ENCODE measurements at regions not wholly inside any gene's neighbourhood (a gene's known extent, or its start where the extent isn't known, plus 50 kb on each side); places are given as distances from the start of the nearest gene placed in this dataset.

GRCh38 chr20:58000861-58001260 is 227.6 kb downstream of the ANKRD60 start:
- TF ChIP-seq, protein P1, sequence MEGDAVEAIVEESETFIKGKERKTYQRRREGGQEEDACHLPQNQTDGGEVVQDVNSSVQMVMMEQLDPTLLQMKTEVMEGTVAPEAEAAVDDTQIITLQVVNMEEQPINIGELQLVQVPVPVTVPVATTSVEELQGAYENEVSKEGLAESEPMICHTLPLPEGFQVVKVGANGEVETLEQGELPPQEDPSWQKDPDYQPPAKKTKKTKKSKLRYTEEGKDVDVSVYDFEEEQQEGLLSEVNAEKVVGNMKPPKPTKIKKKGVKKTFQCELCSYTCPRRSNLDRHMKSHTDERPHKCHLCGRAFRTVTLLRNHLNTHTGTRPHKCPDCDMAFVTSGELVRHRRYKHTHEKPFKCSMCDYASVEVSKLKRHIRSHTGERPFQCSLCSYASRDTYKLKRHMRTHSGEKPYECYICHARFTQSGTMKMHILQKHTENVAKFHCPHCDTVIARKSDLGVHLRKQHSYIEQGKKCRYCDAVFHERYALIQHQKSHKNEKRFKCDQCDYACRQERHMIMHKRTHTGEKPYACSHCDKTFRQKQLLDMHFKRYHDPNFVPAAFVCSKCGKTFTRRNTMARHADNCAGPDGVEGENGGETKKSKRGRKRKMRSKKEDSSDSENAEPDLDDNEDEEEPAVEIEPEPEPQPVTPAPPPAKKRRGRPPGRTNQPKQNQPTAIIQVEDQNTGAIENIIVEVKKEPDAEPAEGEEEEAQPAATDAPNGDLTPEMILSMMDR (IDR thresholded peaks at IDR 0.05; ENCODE audit: insufficient read depth, low read length): no peak
- TF ChIP-seq POLR2AphosphoS5 (IDR thresholded peaks at IDR 0.05; ENCODE audit: low read depth): no peak
- TF ChIP-seq GABPA (IDR thresholded peaks at IDR 0.05; ENCODE audit: low read depth): no peak
- TF ChIP-seq, protein P2, sequence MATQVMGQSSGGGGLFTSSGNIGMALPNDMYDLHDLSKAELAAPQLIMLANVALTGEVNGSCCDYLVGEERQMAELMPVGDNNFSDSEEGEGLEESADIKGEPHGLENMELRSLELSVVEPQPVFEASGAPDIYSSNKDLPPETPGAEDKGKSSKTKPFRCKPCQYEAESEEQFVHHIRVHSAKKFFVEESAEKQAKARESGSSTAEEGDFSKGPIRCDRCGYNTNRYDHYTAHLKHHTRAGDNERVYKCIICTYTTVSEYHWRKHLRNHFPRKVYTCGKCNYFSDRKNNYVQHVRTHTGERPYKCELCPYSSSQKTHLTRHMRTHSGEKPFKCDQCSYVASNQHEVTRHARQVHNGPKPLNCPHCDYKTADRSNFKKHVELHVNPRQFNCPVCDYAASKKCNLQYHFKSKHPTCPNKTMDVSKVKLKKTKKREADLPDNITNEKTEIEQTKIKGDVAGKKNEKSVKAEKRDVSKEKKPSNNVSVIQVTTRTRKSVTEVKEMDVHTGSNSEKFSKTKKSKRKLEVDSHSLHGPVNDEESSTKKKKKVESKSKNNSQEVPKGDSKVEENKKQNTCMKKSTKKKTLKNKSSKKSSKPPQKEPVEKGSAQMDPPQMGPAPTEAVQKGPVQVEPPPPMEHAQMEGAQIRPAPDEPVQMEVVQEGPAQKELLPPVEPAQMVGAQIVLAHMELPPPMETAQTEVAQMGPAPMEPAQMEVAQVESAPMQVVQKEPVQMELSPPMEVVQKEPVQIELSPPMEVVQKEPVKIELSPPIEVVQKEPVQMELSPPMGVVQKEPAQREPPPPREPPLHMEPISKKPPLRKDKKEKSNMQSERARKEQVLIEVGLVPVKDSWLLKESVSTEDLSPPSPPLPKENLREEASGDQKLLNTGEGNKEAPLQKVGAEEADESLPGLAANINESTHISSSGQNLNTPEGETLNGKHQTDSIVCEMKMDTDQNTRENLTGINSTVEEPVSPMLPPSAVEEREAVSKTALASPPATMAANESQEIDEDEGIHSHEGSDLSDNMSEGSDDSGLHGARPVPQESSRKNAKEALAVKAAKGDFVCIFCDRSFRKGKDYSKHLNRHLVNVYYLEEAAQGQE (IDR thresholded peaks at IDR 0.05; ENCODE audit: insufficient replicate concordance, low read depth): no peak
- TF ChIP-seq SPI1 (IDR thresholded peaks at IDR 0.05; ENCODE audit: borderline replicate concordance, low read depth): no peak
